GM21786 (cell line): ENCODE measurements at regions not wholly inside any gene's neighbourhood (a gene's known extent, or its start where the extent isn't known, plus 50 kb on each side); places are given as distances from the start of the nearest gene placed in this dataset.
"Not testable (repeated sequence)": the region's sequence is repeated elsewhere in the genome, so short reads cannot be mapped to it uniquely, and the experiment has no call there.

Experiments used
- ATAC-seq: cut with Tn5 transposase; IDR thresholded peaks from one replicate; pipeline ENCODE4 v1.9.1; 2021; ENCODE audit not compliant: unreplicated experiment

GRCh38 chr12:46087916-46088439 is 97.6 kb upstream of the SCAF11 start:
- ATAC-seq, result no peak

GRCh38 chr12:46084666-46085631 is 94.6 kb upstream of the SCAF11 start:
- no peak for ATAC-seq

- ATAC-seq, result no peak
Observed at GRCh38 chr12:46082490-46083200, 92.3 kb upstream of the SCAF11 start.

- ATAC-seq, result no peak
Observed at GRCh38 chr12:46073321-46073720, 82.9 kb upstream of the SCAF11 start.

GRCh38 chr12:46071769-46072624 is 81.6 kb upstream of the SCAF11 start:
- ATAC-seq, result peak; percentile 94

- ATAC-seq, result no peak
Observed at GRCh38 chr12:46071335-46071734, 81.0 kb upstream of the SCAF11 start.

GRCh38 chr12:46067094-46067493 is 76.7 kb upstream of the SCAF11 start:
- ATAC-seq, result no peak

- ATAC-seq, result peak; percentile 90
Observed at GRCh38 chr12:46065412-46066166, 75.2 kb upstream of the SCAF11 start.

GRCh38 chr12:46064548-46064947 is 74.2 kb upstream of the SCAF11 start:
- ATAC-seq, result no peak

GRCh38 chr12:46058697-46059096 is 68.3 kb upstream of the SCAF11 start:
- ATAC-seq, result not testable (repeated sequence)

- ATAC-seq, result no peak
Observed at GRCh38 chr12:46050805-46051204, 60.4 kb upstream of the SCAF11 start.

- ATAC-seq, result no peak
Observed at GRCh38 chr12:46049665-46050064, 59.3 kb upstream of the SCAF11 start.

- no peak for ATAC-seq
Observed at GRCh38 chr12:46046436-46046835, 56.1 kb upstream of the SCAF11 start.

- ATAC-seq, result no peak
Observed at GRCh38 chr12:46043972-46044520, 53.7 kb upstream of the SCAF11 start.
